ENCODE measurements at regions not wholly inside any gene's neighbourhood (a gene's known extent, or its start where the extent isn't known, plus 50 kb on each side); places are given as distances from the start of the nearest gene placed in this dataset.
A peak's percentile ranks its signal among the peaks of the same experiment; 100 is the strongest.

DNA sequence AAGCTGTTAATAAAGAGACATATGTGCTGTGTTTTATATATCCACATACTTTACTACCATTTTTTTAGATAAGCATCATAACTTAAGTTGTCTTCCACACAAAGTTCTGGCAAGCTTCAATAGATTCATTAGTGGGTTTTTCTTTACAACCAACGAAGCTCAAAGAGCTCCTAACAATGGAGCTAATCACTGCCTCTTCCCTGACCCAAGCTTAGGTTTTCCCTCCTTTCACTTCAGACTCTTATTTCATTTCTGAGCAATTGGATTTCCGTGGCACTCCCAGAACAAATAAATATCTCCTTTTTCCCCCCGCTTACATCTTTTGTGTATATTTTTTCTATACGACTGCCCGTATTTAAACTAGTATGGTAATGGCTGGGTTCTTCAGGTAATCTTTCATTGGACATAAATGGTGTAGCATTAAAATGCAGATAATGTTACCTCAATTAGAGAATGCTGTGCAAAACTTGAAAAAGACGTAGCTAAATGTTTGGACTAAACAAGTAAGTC is 275.5 kb upstream of the TMEM161B start:
- FAIRE-seq = no peak
- POLR2A ChIA-PET = no interaction called here

GRCh38 chr5:88542786-88543185 is 274.1 kb upstream of the TMEM161B start:
- in situ Hi-C loops (cut with MboI) (no loop called here), intact Hi-C loops (cut with micrococcal nuclease; ENCODE audit: unreplicated experiment) (no loop called here)
- no peak overlapping the region for H2AFZ ChIP-seq (ENCODE audit: control insufficient read depth, low read depth, low read length)
- ChIA-PET CTCF (no interaction called here), RAD21 (ENCODE audit: unreplicated experiment) (no interaction called here), SMC1A (ENCODE audit: uncharacterized antibody, unreplicated experiment) (interaction anchor here (1.5 kb wide), 1 partner anchor 18 kb away, joined by 6 read pairs; no protein-coding TSS in a partner anchor), POLR2A (no interaction called here)
- no peak for FAIRE-seq
- BruUV-seq (replicated peaks) = no TSS peak
- no peak for ATAC-seq
- H3K4me3 ChIP-seq = no peak overlapping the region
- no peak overlapping the region for H3K4me2 ChIP-seq (ENCODE audit: control insufficient read depth, insufficient read depth)
- no peaks in the 10 kb centered on the region for H3K4me1 ChIP-seq (ENCODE audit: control insufficient read depth, insufficient read depth, low read length)
- H3K9ac ChIP-seq (ENCODE audit: control insufficient read depth, insufficient read depth, low read length) = no peak overlapping the region
- H4K20me1 ChIP-seq (ENCODE audit: control insufficient read depth, insufficient read depth) = no peaks in the 10 kb centered on the region
- DNase-seq (ENCODE audit: low read depth, low spot score) = no peak
- TF ChIP-seq RUNX3 (IDR thresholded peaks at IDR 0.05; ENCODE audit: low read length) = 0 out of 2 replicates have a peak, but pooled peaks have one; percentile 12
- TF ChIP-seq NR2F1 (conservative IDR thresholded peaks at IDR 0.05) = no peak
- H3K9me3 ChIP-seq (replicated peaks; ENCODE audit: control insufficient read depth, insufficient read depth, low read length) = no peaks in the 10 kb centered on the region
- no peaks in the 10 kb centered on the region for H3K36me3 ChIP-seq (ENCODE audit: control insufficient read depth in 2 of 2, insufficient read depth in 2 of 2, low read length in 1 of 2)
- H3K27ac ChIP-seq (ENCODE audit: control insufficient read depth, insufficient read depth) = no peak overlapping the region
- H3K27me3 ChIP-seq (replicated peaks in 1 of 2; ENCODE audit: control insufficient read depth in 2 of 2, insufficient read depth in 2 of 2, low read length in 1 of 2) = no peaks in the 10 kb centered on the region
- H3K79me2 ChIP-seq (ENCODE audit: control insufficient read depth, insufficient read depth, low read length) = no peaks in the 10 kb centered on the region

More for the DNA sequence above, 275.5 kb upstream of the TMEM161B start:
- CTCF ChIA-PET = no interaction called here
- TF ChIP-seq CHD1 (IDR thresholded peaks at IDR 0.05; ENCODE audit: low read depth, low read length) (no peak), IKZF1 (conservative IDR thresholded peaks at IDR 0.05) (no peak), NFIC (IDR thresholded peaks at IDR 0.05; ENCODE audit: low read depth, low read length) (no peak), NFYA (IDR thresholded peaks at IDR 0.05; ENCODE audit: borderline replicate concordance, low read depth, low read length) (no peak), CBX5 (IDR thresholded peaks at IDR 0.05; ENCODE audit: low read depth) (no peak), EED (IDR thresholded peaks at IDR 0.05; ENCODE audit: low read depth) (no peak), ELK1 (IDR thresholded peaks at IDR 0.05; ENCODE audit: low read depth, low read length) (no peak), NR2F1 (conservative IDR thresholded peaks at IDR 0.05) (no peak), BRCA1 (IDR thresholded peaks at IDR 0.05; ENCODE audit: low read depth, low read length) (no peak), FOXM1 (IDR thresholded peaks at IDR 0.05; ENCODE audit: low read depth, low read length) (no peak)
- no peak for ATAC-seq
- Histone ChIP-seq H3K4me2 (ENCODE audit: control insufficient read depth, insufficient read depth) (no peak overlapping the region), H3K36me3 (ENCODE audit: control insufficient read depth in 2 of 2, insufficient read depth in 2 of 2, low read length in 1 of 2) (no peaks in the 10 kb centered on the region), H3K4me1 (ENCODE audit: control insufficient read depth, insufficient read depth, low read length) (no peaks in the 10 kb centered on the region), H3K9ac (ENCODE audit: control insufficient read depth, insufficient read depth, low read length) (no peak overlapping the region), H3K79me2 (ENCODE audit: control insufficient read depth, insufficient read depth, low read length) (no peaks in the 10 kb centered on the region), H2AFZ (ENCODE audit: control insufficient read depth, low read depth, low read length) (no peak overlapping the region), H3K9me3 (replicated peaks; ENCODE audit: control insufficient read depth, insufficient read depth, low read length) (no peaks in the 10 kb centered on the region), H3K4me3 (no peak overlapping the region), H4K20me1 (ENCODE audit: control insufficient read depth, insufficient read depth) (no peaks in the 10 kb centered on the region), H3K27me3 (replicated peaks in 1 of 2; ENCODE audit: control insufficient read depth in 2 of 2, insufficient read depth in 2 of 2, low read length in 1 of 2) (no peaks in the 10 kb centered on the region), H3K27ac (ENCODE audit: control insufficient read depth, insufficient read depth) (no peak overlapping the region)
- DNase-seq (ENCODE audit: low read depth, low spot score) = no peak
- 50% methylated on average over 6 of the region's 6 CpGs for WGBS (ENCODE audit: insufficient coverage, insufficient replicate concordance, low lambda C conversion rate, missing lambda C conversion rate)
- intact Hi-C loops (cut with micrococcal nuclease; ENCODE audit: unreplicated experiment) (no loop called here), in situ Hi-C loops (cut with MboI) (no loop called here)
- SMC1A ChIA-PET (ENCODE audit: uncharacterized antibody, unreplicated experiment) = interaction anchor here (0.9 to 1.5 kb wide), 2 partner anchors 8 to 151 kb away, joined by 3 read pairs; no protein-coding TSS in a partner anchor
- no TSS peak for BruUV-seq (replicated peaks)
- RAD21 ChIA-PET (ENCODE audit: unreplicated experiment) = no interaction called here

All from GM12878 (cell line).